ENCODE measurements at regions not wholly inside any gene's neighbourhood (a gene's known extent, or its start where the extent isn't known, plus 50 kb on each side); places are given as distances from the start of the nearest gene placed in this dataset.
"Not testable (repeated sequence)": the region's sequence is repeated elsewhere in the genome, so short reads cannot be mapped to it uniquely, and the experiment has no call there.

DNA sequence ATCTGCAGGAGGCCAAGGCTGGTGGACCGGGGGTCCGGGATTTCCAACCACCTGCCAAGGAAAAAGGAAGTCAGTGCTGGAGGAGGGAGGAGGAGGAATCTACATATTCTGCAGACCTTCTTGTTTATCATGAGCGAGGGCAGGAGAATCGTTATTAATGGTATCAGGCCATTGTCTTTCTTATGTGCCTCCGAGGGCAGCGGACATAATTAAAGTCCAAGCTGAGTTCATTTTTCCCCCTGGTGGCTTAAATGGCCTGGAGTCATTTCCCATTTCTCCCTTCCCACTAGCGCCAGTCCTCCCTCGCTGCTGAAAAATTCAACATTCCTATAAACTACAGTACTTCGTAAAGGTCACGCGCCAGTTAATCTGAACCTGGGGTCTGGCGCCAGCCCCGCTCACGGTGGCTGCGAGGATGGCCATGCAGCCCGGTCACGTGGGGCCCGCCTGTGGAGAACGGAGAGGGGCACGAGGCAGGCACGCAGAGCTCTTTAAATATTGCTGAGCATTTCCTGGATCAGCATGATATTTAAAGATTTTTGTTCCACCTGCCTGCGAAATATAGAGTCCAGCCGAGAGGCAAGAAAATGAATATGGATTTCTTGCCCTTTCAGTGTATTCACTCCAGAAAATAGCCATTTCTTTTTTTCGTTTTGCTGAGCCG, 85.2 kb upstream of the PCDH8 start:
- Histone ChIP-seq H3K4me3 (no peak overlapping the region), H3K9me3 (no peaks in the 10 kb centered on the region), H3K36me3 (no peaks in the 10 kb centered on the region), H3K27me3 (no peaks in the 10 kb centered on the region)
- no peak for DNase-seq

DNA sequence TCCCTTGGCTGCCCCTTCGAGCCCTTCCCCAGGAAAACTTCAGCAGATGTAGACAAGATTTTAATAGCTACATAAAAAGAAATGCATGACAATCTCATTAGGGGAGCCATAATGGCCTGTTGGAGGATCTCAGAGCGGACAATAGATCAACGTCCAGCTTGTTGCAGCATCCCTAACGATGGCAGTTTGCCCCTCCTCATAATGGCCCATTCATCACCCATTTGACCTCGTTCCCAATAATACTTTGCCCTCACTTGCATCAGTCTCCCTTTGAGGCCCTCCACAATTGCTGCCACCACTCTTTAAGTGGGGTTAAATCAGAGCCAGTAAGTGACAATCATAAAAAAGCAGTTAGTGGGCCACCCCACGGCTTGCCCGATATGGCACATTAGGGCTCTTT, 84.7 kb upstream of the PCDH8 start:
- no peaks in the 10 kb centered on the region for H3K9me3 ChIP-seq

DNA sequence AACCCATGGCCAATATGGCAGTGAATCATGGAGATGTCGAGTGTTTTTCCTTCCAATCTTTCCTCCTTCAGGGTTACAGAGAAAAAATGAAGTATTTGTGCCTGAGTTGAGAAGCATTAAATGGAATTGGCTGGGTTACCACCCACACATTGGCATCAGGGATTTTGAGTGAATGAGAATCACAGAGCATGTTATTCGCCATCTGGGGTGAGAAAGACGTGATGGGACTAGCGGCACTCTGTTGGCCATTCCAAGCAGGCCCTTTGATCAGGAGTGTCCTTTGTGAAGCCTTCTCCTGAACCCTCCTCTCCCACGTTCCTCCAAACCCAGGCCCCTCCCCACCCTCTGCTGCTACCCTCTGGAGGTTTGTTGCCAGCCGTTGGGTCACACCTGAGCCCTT, 84.2 kb upstream of the PCDH8 start:
- no peak for DNase-seq
- H3K27me3 ChIP-seq: no peaks in the 10 kb centered on the region
- no peaks in the 10 kb centered on the region for H3K9me3 ChIP-seq
- no peaks in the 10 kb centered on the region for H3K36me3 ChIP-seq
- H3K4me3 ChIP-seq: no peak overlapping the region

More for the DNA sequence above, 84.7 kb upstream of the PCDH8 start:
- DNase-seq: no peak
- Histone ChIP-seq H3K27me3 (no peaks in the 10 kb centered on the region), H3K4me3 (no peak overlapping the region), H3K36me3 (no peaks in the 10 kb centered on the region)

DNA sequence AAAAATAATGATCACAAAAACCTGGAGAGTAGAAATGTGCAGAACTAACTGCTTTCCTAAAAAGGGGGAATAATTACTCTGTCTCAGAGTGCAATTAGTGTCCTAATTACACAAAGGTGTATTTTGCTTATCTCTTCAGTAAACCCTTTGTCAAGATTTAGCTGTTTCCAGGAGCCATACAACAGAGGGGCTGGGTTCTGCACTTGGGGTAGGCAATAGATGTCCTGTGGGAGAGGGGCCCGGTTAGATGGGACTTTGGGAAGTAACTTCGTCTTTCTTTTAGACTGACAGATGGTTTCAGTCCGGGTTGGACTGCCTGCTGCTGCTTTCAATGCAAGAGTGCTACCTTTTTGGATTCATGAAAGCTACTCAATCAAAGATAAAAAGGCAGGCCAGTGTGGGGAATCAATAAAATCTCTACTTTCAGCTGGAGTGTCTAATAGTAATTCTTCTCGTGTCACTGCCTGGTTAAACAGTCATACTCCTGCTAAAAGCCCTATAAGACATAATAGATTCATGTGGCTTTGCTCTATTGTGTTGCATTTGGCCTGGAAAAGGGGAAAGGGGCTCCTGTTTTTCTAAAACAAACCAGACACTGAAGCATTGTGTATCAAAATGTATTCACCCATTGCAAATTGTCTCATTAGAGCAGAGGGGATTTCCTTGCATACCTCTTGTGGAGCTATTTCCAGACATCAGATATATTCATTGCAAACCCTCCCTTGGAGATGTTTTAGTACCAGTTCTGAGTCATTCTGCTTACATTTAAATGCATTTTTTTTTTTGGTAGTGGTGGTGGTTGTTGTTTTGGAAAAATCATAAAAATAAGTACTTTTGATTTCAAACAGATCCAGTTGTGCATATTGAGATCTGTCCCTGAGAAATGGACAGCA, 83.3 kb upstream of the PCDH8 start:
- no peaks in the 10 kb centered on the region for H3K27me3 ChIP-seq
- H3K36me3 ChIP-seq: no peaks in the 10 kb centered on the region
- no peaks in the 10 kb centered on the region for H3K9me3 ChIP-seq
- no peak overlapping the region for H3K4me3 ChIP-seq
- no peak for DNase-seq

DNA sequence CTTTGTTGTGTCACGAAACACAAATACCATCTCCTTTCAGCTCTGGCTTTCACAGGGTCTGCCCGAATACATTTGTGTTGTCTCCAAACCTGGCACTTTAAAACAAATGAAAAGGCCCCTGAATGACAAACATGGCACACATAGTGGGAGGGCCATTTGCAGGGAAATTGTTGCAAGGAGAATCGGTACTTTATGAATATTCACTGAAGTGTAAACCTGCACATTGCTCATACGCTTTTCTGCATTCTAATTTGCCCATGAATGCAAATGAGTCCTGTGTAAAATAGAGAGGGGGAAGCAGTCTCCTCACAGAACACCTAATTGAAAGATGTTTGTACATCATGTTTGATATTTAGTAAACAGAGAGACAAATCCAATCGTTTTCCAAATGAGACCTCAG, 82.7 kb upstream of the PCDH8 start:
- Histone ChIP-seq H3K9me3 (no peaks in the 10 kb centered on the region), H3K4me3 (no peak overlapping the region), H3K27me3 (no peaks in the 10 kb centered on the region), H3K36me3 (no peaks in the 10 kb centered on the region)
- DNase-seq: no peak

DNA sequence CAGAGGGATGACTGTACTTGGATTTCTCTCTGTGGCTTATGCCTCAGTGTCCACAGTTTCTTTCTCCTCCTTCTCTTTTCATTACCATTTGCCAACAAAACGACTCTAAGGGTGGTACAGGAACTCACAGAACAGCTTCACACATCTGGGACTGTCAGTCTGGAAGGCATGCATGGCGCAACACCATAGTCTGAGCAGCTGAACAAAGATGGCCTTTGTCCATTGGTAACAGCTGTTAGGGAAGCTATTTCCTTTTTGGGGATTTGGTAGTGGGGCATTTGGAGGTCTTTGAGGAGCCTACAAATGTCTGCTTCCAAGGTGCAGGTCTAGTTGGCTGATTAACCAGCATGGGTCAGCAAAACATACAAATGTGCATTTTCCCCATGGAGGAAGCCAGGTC, 81.4 kb upstream of the PCDH8 start:
- DNase-seq: no peak
- Histone ChIP-seq H3K27me3 (no peaks in the 10 kb centered on the region), H3K9me3 (no peaks in the 10 kb centered on the region), H3K4me3 (no peak overlapping the region), H3K36me3 (no peaks in the 10 kb centered on the region)

DNA sequence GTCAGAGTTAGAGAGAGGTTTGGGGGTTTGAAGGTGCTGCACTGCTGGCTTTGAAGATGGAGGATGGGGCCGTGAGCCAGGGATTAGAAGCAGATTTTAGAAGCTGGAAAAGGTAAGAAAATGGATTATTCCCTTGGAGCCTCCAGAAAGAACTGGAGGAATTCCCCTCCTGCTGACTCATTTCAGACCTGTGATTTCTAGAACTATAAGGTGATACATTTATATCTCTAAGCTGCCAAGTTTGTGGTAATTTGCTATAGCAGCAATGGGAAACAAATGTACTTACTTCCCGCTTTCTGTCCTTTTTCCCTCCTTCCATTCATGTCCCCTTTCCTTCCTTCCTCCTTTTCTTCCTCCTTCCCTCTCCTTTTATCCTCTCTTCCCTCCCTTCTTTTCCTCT, 78.5 kb upstream of the PCDH8 start:
- no peaks in the 10 kb centered on the region for H3K36me3 ChIP-seq
- DNase-seq: no peak
- H3K4me3 ChIP-seq: no peak overlapping the region
- H3K9me3 ChIP-seq: no peaks in the 10 kb centered on the region
- no peaks in the 10 kb centered on the region for H3K27me3 ChIP-seq

DNA sequence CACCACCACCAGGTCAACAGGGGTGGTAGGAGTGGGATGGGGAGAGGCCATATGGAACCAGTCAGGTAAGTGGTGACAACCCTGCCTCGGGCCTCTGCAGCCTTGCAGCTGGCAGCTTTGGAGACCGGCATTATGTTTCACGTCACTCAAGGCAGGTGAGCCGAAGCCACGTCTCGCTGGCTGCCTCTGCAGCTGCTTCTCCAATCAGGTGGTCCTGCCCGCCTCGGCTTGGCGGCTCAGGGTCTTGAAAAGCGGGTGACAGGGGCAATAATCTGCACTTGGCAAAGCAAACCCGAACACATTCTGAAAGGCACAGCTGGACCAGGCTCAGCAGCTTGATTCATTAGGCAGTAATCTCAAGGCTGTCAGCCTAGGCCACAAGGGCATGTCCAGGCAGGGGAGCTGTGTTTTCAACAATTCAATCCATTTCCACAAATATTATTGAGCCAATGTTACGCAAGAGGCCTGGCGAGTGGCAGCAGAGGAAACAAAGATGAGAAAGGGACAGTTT, 77.4 kb upstream of the PCDH8 start:
- peak; percentile 83 for DNase-seq
- H3K27me3 ChIP-seq: no peaks in the 10 kb centered on the region
- no peaks in the 10 kb centered on the region for H3K9me3 ChIP-seq
- H3K36me3 ChIP-seq: no peaks in the 10 kb centered on the region
- no peak overlapping the region for H3K4me3 ChIP-seq

DNA sequence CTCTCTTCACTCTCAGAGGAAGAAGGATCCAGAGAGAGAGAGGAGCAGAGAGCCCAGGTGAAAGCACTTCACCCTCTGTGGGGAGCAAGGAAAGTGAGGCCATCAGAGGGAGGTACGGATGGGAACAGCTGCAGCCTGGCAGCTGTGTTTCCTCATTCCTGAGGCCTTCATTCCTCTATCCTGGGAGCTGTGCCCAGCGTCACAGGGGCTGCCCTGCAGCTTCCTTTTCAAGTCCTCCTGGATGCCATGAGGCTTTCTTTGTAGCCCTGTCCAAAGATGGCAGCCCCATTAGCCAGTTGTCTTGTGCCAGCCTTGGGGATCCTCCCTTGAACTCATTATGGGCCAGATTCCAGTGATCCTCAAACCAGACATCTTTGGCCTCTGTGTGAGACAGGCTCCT, 76.8 kb upstream of the PCDH8 start:
- Histone ChIP-seq H3K36me3 (no peaks in the 10 kb centered on the region), H3K4me3 (no peak overlapping the region), H3K9me3 (no peaks in the 10 kb centered on the region), H3K27me3 (no peaks in the 10 kb centered on the region)
- DNase-seq: peak; percentile 84

DNA sequence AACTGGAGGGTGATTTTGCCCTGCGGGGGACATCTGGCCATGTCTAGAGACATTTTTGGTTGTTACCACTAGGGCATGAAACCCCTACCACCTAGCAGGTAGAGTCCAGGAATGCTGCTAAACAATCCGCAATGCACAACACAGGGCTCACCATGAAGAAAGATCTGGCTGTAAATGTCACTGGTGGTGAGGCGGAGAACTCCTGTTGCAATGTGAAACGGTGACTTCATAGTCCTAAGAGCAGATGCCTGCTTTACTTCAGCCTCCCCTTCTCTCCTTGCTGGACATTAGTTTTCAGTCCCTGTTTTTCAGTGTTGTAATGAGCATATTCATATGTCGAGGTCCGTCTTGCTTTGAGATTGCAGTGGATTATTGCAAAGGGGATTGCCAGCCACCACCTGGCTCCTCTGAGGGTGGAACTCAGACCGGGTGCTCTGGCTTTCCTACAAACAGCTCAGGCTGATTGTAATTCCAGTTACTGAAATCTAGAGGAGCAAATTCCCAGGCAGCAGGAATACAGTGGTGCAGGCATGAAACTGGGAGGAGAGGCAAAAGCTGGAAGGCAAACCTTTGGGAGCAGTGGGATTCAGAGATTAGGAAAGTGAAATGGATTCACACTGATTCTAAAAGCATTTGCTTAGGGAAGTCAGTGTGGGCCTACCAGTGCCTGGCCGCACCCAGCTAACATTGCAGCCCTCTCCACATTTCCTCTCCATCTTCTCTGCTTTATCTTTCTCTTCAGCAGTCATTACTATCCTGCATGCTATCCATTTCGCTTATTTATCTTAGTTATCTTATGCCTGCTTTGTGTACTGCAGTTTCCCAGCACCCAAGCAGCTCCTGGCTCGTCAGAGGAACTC, 76.1 kb upstream of the PCDH8 start:
- Histone ChIP-seq H3K9me3 (no peaks in the 10 kb centered on the region), H3K27me3 (no peaks in the 10 kb centered on the region), H3K36me3 (no peaks in the 10 kb centered on the region), H3K4me3 (no peak overlapping the region)
- DNase-seq: no peak

DNA sequence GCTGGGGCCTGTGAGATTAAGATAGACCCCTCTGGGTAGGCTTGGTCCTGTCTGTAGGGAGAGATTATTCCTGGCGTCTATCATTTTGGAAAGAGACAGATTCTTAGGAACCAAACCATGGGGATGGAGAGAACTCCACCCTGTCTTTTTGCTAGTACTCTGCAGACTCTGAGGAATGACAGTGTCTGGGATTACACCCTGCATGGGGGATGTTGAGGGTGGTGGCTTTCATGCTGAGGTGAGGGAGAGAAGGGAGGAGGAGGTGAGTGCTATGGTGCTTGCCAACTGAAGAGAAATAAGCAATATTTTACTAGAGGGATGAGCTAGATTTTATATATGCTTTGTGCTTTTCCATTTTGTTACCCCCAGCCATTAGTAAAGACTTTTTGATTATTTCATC, 74.5 kb upstream of the PCDH8 start:
- DNase-seq: no peak
- no peaks in the 10 kb centered on the region for H3K9me3 ChIP-seq
- no peaks in the 10 kb centered on the region for H3K36me3 ChIP-seq
- no peak overlapping the region for H3K4me3 ChIP-seq
- no peaks in the 10 kb centered on the region for H3K27me3 ChIP-seq

DNA sequence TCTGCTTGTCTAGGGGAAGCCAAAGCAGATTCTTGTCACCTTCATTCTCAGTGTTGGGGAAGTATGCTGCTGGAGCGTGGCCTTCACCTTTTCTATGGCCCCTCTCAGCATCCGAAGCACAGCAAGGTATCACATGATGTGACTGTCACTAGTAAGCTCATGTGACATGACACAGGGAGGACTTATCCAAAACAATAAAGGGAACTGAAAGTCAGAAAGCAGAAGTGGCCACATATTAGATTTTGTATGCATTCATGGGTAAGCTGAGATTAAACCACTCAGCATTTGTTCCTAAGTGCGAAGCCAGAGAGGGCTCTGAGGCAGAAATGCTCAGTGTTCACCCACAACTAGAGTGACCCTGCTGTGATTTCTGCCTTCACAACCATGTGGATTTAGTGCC, 72.8 kb upstream of the PCDH8 start:
- no peak for DNase-seq
- Histone ChIP-seq H3K36me3 (no peaks in the 10 kb centered on the region), H3K27me3 (no peaks in the 10 kb centered on the region), H3K9me3 (no peaks in the 10 kb centered on the region), H3K4me3 (no peak overlapping the region)

DNA sequence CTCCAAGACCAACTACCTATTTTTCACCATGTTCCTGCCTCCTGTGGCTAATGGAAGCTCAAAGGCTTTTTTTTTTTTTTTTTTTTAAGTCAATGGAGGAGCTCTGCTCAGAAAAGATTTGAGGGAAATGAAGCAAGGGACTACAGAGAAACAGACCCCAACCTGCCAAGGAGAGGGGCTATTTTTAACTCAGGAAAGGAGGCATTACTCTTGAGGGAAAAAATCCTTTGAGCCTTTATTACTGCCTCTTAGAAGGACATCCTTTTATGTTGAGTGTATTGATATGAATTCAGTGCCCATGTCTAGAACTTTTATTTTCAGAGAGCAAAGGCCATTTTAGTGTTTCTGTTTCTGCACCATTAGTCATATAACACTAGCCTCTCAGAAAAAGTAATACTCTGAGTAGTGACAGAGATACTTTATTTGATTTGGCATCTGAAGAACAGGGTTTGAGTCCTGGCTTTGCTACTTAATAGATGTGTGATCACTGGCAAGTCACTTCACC, 68.1 kb upstream of the PCDH8 start:
- Histone ChIP-seq H3K4me3 (no peak overlapping the region), H3K9me3 (no peaks in the 10 kb centered on the region), H3K27me3 (no peaks in the 10 kb centered on the region), H3K36me3 (no peaks in the 10 kb centered on the region)
- DNase-seq: no peak

DNA sequence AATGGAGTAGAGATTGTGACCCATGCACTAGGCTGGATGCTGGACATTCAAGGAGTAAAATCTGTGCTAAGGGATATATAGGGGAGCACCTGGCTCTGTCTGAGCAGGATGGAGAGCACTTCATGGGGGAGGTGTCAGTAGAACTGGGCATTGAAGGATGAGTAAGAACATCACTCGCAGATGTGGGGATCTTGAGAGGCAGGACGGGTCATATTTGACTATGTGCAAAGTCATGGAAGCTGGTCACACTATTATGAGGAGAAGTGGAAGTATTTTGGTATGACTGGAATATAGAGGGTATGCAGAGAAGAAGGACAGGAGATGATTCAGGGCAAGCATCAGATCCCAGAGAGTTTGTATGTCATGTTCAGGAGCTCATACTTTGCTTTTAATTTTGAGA, 62.9 kb upstream of the PCDH8 start:
- Histone ChIP-seq H3K4me3 (no peak overlapping the region), H3K36me3 (no peaks in the 10 kb centered on the region), H3K27me3 (no peaks in the 10 kb centered on the region), H3K9me3 (no peaks in the 10 kb centered on the region)
- DNase-seq: no peak

DNA sequence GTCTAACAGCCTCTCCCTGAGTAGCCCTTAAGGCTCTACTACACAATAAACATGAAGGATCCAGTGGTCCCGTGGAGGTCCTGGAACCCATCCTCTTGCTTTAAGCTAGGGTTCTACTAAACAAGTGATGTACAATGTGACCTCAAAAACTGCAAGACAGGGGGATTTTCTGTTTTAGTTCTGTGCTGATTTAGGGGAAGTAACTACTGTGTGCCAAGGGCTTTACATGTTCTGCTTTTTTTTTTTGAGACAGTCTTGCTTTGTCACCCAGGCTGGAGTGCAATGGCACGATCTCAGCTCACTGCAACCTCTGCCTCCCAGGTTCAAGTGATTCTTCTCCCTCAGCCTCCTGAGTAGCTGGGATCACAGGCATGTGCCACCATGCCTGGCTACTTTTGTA, 61.9 kb upstream of the PCDH8 start:
- not testable (repeated sequence) for DNase-seq, H3K36me3 ChIP-seq, H3K27me3 ChIP-seq, H3K4me3 ChIP-seq, H3K9me3 ChIP-seq

DNA sequence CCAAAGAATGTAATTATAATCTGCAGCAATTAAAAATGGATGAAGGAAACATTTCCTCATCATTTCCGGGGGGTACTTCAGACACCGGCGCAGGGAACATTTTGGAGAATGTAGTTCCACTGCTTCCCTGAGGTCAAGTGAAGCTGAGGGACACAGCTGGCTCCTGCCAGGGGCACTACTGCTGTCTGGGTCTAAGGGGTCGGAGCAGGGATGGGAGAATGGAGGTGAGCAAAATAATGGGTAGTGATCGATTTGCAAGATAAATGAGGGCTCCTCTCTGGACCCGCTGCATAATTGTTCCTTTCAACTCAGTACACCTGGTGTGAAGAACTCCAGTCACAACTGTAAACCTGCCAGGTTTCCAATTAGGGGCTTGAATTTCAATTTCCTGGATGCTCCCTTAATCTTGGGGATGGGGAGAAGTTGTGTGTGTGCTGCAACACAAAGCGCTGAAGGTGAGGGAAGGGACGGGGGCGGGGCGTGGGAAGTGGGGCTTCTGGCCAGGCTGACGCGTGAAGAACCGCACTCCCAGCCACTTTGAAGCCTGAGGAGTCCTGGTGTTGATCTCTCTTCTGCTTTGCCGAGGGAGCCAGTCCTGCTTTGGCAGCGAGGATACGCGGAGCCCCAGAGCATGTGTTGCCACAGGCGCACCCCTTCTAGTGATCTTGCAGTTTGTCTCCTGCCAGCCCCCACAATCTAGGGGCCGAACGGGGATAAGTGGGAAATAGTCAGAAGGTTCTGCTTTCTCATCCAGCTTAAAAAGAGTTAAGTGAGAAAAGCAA, 57.9 kb upstream of the PCDH8 start:
- H3K27me3 ChIP-seq: no peaks in the 10 kb centered on the region
- no peak overlapping the region for H3K4me3 ChIP-seq
- no peaks in the 10 kb centered on the region for H3K9me3 ChIP-seq
- no peaks in the 10 kb centered on the region for H3K36me3 ChIP-seq
- DNase-seq: no peak
